ENCODE measurements at regions not wholly inside any gene's neighbourhood (a gene's known extent, or its start where the extent isn't known, plus 50 kb on each side); places are given as distances from the start of the nearest gene placed in this dataset.

DNA sequence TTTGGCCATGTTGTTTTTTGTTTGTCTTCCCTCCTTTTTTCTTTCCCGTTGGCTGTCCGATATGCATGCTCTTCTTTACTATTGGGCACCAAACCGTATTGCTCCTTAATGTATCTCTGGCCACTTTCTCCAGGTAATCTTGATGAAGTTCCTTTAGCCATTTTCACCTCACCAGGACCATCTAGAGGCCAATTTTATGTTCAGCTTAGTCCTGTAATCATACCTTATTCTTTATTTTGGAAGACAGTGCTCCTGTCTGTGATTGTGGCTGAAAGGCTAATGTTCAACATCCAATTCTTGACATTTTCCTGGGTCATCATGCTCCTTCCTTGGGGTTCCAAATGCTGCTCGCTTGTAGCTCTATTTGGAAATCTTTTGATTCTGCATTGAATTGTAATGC, 169.5 kb downstream of the S1PR1 start:
- H3K9me3 ChIP-seq = no peaks in the 10 kb centered on the region
- H3K36me3 ChIP-seq = no peaks in the 10 kb centered on the region
- H3K4me3 ChIP-seq = no peak overlapping the region
- TF ChIP-seq, protein P1, sequence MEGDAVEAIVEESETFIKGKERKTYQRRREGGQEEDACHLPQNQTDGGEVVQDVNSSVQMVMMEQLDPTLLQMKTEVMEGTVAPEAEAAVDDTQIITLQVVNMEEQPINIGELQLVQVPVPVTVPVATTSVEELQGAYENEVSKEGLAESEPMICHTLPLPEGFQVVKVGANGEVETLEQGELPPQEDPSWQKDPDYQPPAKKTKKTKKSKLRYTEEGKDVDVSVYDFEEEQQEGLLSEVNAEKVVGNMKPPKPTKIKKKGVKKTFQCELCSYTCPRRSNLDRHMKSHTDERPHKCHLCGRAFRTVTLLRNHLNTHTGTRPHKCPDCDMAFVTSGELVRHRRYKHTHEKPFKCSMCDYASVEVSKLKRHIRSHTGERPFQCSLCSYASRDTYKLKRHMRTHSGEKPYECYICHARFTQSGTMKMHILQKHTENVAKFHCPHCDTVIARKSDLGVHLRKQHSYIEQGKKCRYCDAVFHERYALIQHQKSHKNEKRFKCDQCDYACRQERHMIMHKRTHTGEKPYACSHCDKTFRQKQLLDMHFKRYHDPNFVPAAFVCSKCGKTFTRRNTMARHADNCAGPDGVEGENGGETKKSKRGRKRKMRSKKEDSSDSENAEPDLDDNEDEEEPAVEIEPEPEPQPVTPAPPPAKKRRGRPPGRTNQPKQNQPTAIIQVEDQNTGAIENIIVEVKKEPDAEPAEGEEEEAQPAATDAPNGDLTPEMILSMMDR (IDR thresholded peaks at IDR 0.05) = no peak
- no peak overlapping the region for H3K27ac ChIP-seq
- H3K27me3 ChIP-seq = no peaks in the 10 kb centered on the region
- no peaks in the 10 kb centered on the region for H3K4me1 ChIP-seq
- no peak for DNase-seq (ENCODE audit: low spot score)

DNA sequence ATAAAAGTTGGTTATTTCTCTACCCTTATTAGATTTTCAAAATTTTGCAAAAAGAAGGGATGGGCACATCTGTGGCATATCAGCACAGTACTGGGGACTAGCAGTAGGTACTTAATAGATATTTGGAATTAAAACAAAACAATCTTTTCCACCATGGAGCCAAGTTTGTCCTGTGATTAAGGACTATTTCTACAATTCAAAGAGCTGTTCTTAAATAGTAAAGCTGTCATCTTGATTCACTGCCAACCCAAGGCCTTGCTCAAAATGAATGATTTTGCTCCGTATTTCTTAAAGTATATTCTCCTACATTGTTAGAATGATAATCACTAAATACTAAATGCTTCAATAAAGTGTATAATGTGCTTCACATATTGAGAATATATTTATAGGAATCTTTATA, 169.9 kb downstream of the S1PR1 start:
- TF ChIP-seq, protein P1 (IDR thresholded peaks at IDR 0.05) = no peak

DNA sequence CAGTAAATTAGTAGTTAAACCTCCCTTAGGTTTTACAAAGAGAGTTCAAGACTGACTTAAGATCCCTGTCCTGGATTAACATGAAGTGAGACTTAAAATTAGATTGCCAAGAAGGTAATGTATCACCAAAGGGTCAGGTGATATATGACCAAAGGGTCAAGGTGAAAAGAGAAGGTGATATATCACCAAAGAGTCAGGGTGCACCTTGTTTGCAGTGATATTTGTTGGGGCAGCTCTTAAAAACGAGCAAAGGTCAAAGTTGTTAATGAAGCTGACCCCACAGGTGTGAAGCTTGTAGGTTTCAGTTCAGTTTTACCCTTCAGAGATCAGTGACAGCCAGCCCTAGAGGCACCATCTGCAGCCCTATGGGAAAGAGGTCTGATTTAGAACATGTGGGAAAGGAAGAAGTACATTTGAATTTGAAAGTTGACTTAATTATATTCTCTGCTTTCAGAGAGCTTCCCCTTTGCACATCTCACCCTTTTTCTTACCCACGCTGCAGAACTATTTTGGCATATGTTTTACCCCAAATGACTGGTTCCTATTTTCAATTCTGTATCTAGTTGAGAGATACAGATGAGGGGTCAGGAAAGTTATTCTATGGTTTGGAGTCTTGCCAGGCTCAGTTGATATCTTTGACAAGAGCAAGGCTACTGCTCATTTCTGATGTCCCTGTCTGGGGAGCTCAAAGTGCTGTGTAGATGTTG, 170.8 kb downstream of the S1PR1 start:
- TF ChIP-seq, protein P1 (IDR thresholded peaks at IDR 0.05) = no peak
- Histone ChIP-seq H3K9me3 (no peaks in the 10 kb centered on the region), H3K27me3 (no peaks in the 10 kb centered on the region), H3K4me1 (no peaks in the 10 kb centered on the region), H3K36me3 (no peaks in the 10 kb centered on the region), H3K4me3 (no peak overlapping the region), H3K27ac (no peak overlapping the region)
- DNase-seq (ENCODE audit: low spot score) = no peak

More for the DNA sequence above, 169.9 kb downstream of the S1PR1 start:
- Histone ChIP-seq H3K9me3 (no peaks in the 10 kb centered on the region), H3K36me3 (no peaks in the 10 kb centered on the region), H3K27me3 (no peaks in the 10 kb centered on the region), H3K27ac (no peak overlapping the region), H3K4me1 (no peaks in the 10 kb centered on the region), H3K4me3 (no peak overlapping the region)
- DNase-seq (ENCODE audit: low spot score) = no peak

DNA sequence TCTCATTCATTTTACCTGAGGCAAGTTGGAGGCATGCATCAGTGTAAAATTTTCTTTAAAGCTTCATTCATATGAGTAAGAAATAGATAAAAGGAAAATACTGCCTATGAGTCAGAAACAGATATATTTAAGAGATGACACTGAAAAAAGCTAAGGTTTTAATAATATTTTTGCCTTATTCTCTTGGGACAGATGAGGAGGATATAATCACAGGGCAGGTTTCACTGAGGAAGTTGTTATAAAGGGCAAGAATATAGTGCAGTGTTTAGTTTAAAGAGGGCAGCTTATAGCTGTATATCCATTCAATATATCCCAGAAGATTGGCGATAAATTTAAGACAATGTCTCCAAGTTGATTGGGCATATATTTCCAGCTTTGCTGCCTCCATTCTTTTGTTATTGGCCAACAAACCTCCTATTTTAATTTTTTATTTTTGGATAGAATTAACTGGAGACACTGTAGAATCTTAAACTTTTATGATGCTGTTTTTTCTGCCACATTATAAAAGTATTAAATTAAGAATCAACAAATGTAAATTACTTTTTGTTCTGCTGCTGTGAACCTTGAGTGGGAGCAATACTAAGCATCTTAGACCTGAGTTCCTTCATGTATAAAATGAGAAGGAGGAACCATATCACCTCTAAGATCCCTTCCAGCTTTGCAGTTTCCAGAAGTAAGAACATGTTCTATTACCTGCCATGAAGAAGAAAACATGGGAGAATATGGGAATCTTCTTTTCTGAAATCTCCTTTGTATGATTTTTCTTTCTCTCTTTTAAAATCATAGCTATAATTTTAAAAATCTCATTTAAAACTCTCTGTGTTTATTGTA, 171.6 kb downstream of the S1PR1 start:
- DNase-seq (ENCODE audit: low spot score) = no peak
- Histone ChIP-seq H3K27me3 (no peaks in the 10 kb centered on the region), H3K4me3 (no peak overlapping the region), H3K27ac (no peak overlapping the region), H3K4me1 (no peaks in the 10 kb centered on the region), H3K36me3 (no peaks in the 10 kb centered on the region), H3K9me3 (no peaks in the 10 kb centered on the region)
- TF ChIP-seq, protein P1 (IDR thresholded peaks at IDR 0.05) = no peak

DNA sequence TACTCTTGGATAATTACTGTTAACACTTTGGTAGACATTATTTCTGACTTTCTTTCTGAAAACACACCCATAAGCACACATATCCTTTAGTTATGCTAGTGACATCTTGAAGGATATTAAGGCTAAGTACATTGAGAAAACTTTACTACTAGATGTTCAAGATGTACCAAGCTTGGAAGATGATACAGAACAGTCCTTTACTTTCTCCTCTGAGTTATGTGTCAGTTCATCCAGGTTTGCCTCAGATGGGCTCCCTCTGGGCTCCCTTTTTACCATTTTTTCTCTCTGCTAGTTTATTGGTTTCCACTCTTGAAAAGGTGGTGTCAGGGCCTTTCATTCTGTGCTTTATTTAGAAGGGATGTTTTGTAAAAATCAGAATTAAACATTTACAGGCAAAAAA, 172.3 kb downstream of the S1PR1 start:
- Histone ChIP-seq H3K27me3 (no peaks in the 10 kb centered on the region), H3K4me3 (no peak overlapping the region), H3K36me3 (no peaks in the 10 kb centered on the region), H3K9me3 (no peaks in the 10 kb centered on the region), H3K4me1 (no peaks in the 10 kb centered on the region), H3K27ac (no peak overlapping the region)
- TF ChIP-seq, protein P1 (IDR thresholded peaks at IDR 0.05) = no peak
- no peak for DNase-seq (ENCODE audit: low spot score)
